Endothelial cell of umbilical vein (primary cell): ENCODE measurements at regions not wholly inside any gene's neighbourhood (a gene's known extent, or its start where the extent isn't known, plus 50 kb on each side); places are given as distances from the start of the nearest gene placed in this dataset.

Experiments
- BruUV-seq: library from RNA; stranded (reverse); fragments of 400-500 nt; replicated peaks from 2 replicates; lab custom pipeline; 2021; lab: Mats Ljungman, UMichigan
- CTCF ChIA-PET: fragments of 300-600, 350-600 bp; sonication (Branson Sonifier 250); formaldehyde crosslinking; loops from one replicate; lab custom pipeline; 2021; ENCODE audit warnings: antibody characterized with exemption, inconsistent platforms; lab: Charles Lee
- POLR2A ChIA-PET: fragments of 300-600, 350-600 bp; sonication (Branson Sonifier 250); formaldehyde crosslinking; loops from one replicate; lab custom pipeline; 2021; ENCODE audit warnings: antibody characterized with exemption, inconsistent platforms; lab: Charles Lee
- DNase-seq: peaks from one replicate; pipeline ENCODE4 v3.0.0-alpha.2; 2011; ENCODE audit warnings: low read depth, low spot score
- FAIRE-seq: peaks from 2 replicates; lab custom pipeline; 2011; peaks lifted over from hg19 to GRCh38; lab: Jason Lieb, UNC
- H2AFZ ChIP-seq: 2 replicates; pipeline ENCODE4 v1.6.0; 2012; ENCODE audit warnings: low read depth, low read length, control low read depth, inconsistent platforms
- H3K27ac ChIP-seq: 2 replicates; pipeline ENCODE4 v1.5.1; 2011; ENCODE audit warnings: low read depth, mild to moderate bottlenecking, control low read depth, low read length, moderate library complexity; ENCODE audit not compliant: insufficient read depth
- H3K27me3 ChIP-seq, 2 experiments: 2 replicates each; pipeline versions ENCODE4 v1.6.0 to v1.6.1; 2011; ENCODE audit warnings: low read length in 2 of 2, mixed read lengths in 1 of 2; ENCODE audit not compliant: control insufficient read depth in 2 of 2, insufficient read depth in 2 of 2
- H3K36me3 ChIP-seq, 2 experiments: 2 replicates in 1 of 2; 3 replicates in 1 of 2; pipeline ENCODE4 v1.5.1; 2011; ENCODE audit warnings: low read length in 2 of 2, mild to moderate bottlenecking in 1 of 2, moderate library complexity in 1 of 2; ENCODE audit not compliant: control insufficient read depth in 2 of 2, insufficient read depth in 2 of 2; ENCODE audit errors: extremely low read depth in 1 of 2
- H3K4me1 ChIP-seq: 3 replicates; pipeline ENCODE4 v1.5.1; 2011; ENCODE audit warnings: mild to moderate bottlenecking, low read length; ENCODE audit not compliant: control insufficient read depth, insufficient read depth; ENCODE audit errors: extremely low read depth
- H3K4me2 ChIP-seq: 2 replicates; pipeline ENCODE4 v1.6.1; 2011; ENCODE audit warnings: low read length, control low read depth, mixed read lengths; ENCODE audit not compliant: insufficient read depth
- H3K4me3 ChIP-seq, 3 experiments: fragments of 200-600 bp in 1 of 3; sonication (generic), shearing (Covaris generic) in 1 of 3; replicated peaks in 1 of 3; 2 replicates each; pipeline ENCODE4 v1.5.1; 2011 to 2016; ENCODE audit warnings: control low read depth in 3 of 3, low read length in 3 of 3, mild to moderate bottlenecking in 2 of 3, inconsistent platforms in 1 of 3, low read depth in 1 of 3, moderate library complexity in 1 of 3; ENCODE audit not compliant: insufficient read depth in 1 of 3
- H3K79me2 ChIP-seq: 2 replicates; pipeline ENCODE4 v1.6.0; 2012; ENCODE audit warnings: low read length, inconsistent platforms; ENCODE audit not compliant: control insufficient read depth, insufficient read depth
- H3K9ac ChIP-seq: replicated peaks from 2 replicates; pipeline ENCODE3; 2011; ENCODE audit warnings: low read length, control low read depth; ENCODE audit not compliant: insufficient read depth; ENCODE audit errors: extremely low read depth
- H3K9me1 ChIP-seq: replicated peaks from 3 replicates; pipeline ENCODE4 v1.6.0; 2011; ENCODE audit warnings: mild to moderate bottlenecking, low read length; ENCODE audit not compliant: control insufficient read depth, insufficient read depth; ENCODE audit errors: extremely low read depth
- H3K9me3 ChIP-seq: replicated peaks from 2 replicates; pipeline ENCODE4 v1.5.1; 2012; ENCODE audit warnings: low read length, inconsistent platforms; ENCODE audit not compliant: control insufficient read depth, insufficient read depth
- H4K20me1 ChIP-seq: replicated peaks from 2 replicates; pipeline ENCODE3; 2011; ENCODE audit warnings: mild to moderate bottlenecking, low read length; ENCODE audit not compliant: control insufficient read depth, insufficient read depth; ENCODE audit errors: extremely low read depth
- CTCF ChIP-seq, 2 donors: IDR thresholded peaks; 1 replicate in 1 of 2; 2 replicates in 1 of 2; pipeline ENCODE4 v1.5.1; 2011; ENCODE audit warnings: low read length in 2 of 2, mild to moderate bottlenecking in 2 of 2, moderate library complexity in 2 of 2, control low read depth in 1 of 2, inconsistent platforms in 1 of 2, low read depth in 1 of 2; ENCODE audit not compliant: insufficient read depth in 1 of 2; ENCODE audit errors: extremely low read depth in 1 of 2
- EZH2 ChIP-seq: IDR thresholded peaks from 2 replicates; pipeline ENCODE4 v1.6.1; 2012; ENCODE audit warnings: borderline replicate concordance, low read depth, mild to moderate bottlenecking, moderate library complexity, low read length, inconsistent platforms; ENCODE audit not compliant: severe bottlenecking
- FOS ChIP-seq: IDR thresholded peaks from 2 replicates; pipeline ENCODE4 v1.6.1; 2011; ENCODE audit warnings: mild to moderate bottlenecking, low read length, moderate library complexity, borderline replicate concordance; ENCODE audit not compliant: insufficient read depth
- GATA2 ChIP-seq: IDR thresholded peaks from 2 replicates; pipeline ENCODE4 v1.7.0; 2011; ENCODE audit warnings: low read depth, mild to moderate bottlenecking, moderate library complexity, mixed read lengths, low read length; ENCODE audit not compliant: insufficient read length, insufficient read depth
- JUN ChIP-seq: IDR thresholded peaks from 2 replicates; pipeline ENCODE4 v1.6.1; 2011; ENCODE audit warnings: borderline replicate concordance, low read depth; ENCODE audit not compliant: insufficient read length, insufficient read depth
- MAX ChIP-seq: IDR thresholded peaks from 2 replicates; pipeline ENCODE4 v1.6.1; 2011; ENCODE audit not compliant: insufficient read depth, insufficient read length
- MYC ChIP-seq: IDR thresholded peaks from one replicate; pipeline ENCODE4 v1.6.1; 2011; ENCODE audit warnings: mild to moderate bottlenecking, low read depth, low read length
- POLR2A ChIP-seq: IDR thresholded peaks from 2 replicates; pipeline ENCODE4 v1.6.1; 2012; ENCODE audit warnings: low read depth, mild to moderate bottlenecking, control low read depth, low read length
- POLR2AphosphoS5 ChIP-seq: IDR thresholded peaks from 2 replicates; pipeline ENCODE4 v1.6.1; 2012; ENCODE audit warnings: low read depth, mild to moderate bottlenecking, control low read depth, low read length, moderate library complexity; ENCODE audit not compliant: insufficient read depth
- dilution Hi-C: fragments of 300-500 bp; cut with MboI; formaldehyde crosslinking; loops from one replicate; pipeline ENCODE4 v1.15.0; 2019; ENCODE audit warnings: low sequenced_read_pairs; ENCODE audit not compliant: extremely low pct_ligation_motif_present
- intact Hi-C: fragments of 100-400 bp; cut with micrococcal nuclease; formaldehyde crosslinking; loops from one replicate; pipeline ENCODE4 v1.10.0; 2022

- peaks cover 3% of the 10 kb centered on the region for H3K9me3 ChIP-seq
- no peaks in the 10 kb centered on the region for H3K36me3 ChIP-seq
- intact Hi-C loops, result no loop called here
- H3K4me1 ChIP-seq, result no peaks in the 10 kb centered on the region
- no peak overlapping the region for H2AFZ ChIP-seq
- BruUV-seq, result no TSS peak
- TF ChIP-seq GATA2 (no peak), JUN (no peak), POLR2A (no peak), POLR2AphosphoS5 (no peak), CTCF (IDR thresholded peaks at IDR 0.05; ENCODE audit: extremely low read depth in 1 of 2, insufficient read depth in 1 of 2, low read depth in 1 of 2, low read length in 2 of 2) (no peak), MYC (no peak), MAX (no peak), EZH2 (no peak), FOS (no peak)
- H4K20me1 ChIP-seq, result no peaks in the 10 kb centered on the region
- H3K79me2 ChIP-seq, result no peaks in the 10 kb centered on the region
- H3K9ac ChIP-seq, result no peak overlapping the region
- H3K27ac ChIP-seq, result no peak overlapping the region
- ChIA-PET CTCF (no interaction called here), POLR2A (no interaction called here)
- H3K4me3 ChIP-seq, result no peak overlapping the region
- FAIRE-seq (no peak), DNase-seq (no peak)
- no peak overlapping the region for H3K4me2 ChIP-seq
- dilution Hi-C loops, result no loop called here
- no peaks in the 10 kb centered on the region for H3K9me1 ChIP-seq
- H3K27me3 ChIP-seq, result no peaks in the 10 kb centered on the region
Observed at GRCh38 chr18:77405096-77405495, 155.4 kb downstream of the GALR1 start.
